ENCODE measurements at regions not wholly inside any gene's neighbourhood (a gene's known extent, or its start where the extent isn't known, plus 50 kb on each side); places are given as distances from the start of the nearest gene placed in this dataset.

GRCh38 chrX:44036336-44036735 lies 63.1 kb upstream of the NDP start:
- BruUV-seq (replicated peaks), result no TSS peak
- H3K27ac ChIP-seq (ENCODE audit: low read depth, low read length), result no peak overlapping the region
- ChIA-PET RAD21 (ENCODE audit: low non-redundant PET in 1 of 2, low total read pairs in 2 of 2, uncharacterized antibody in 2 of 2, unreplicated experiment in 2 of 2) (no interaction called here), CTCF (no interaction called here), POLR2A (no interaction called here)
- DNase-seq (ENCODE audit: low read depth, low spot score) (no peak), ATAC-seq (no peak)
- H4K20me1 ChIP-seq (ENCODE audit: insufficient read depth), result no peaks in the 10 kb centered on the region
- no peak overlapping the region for H3K9ac ChIP-seq (ENCODE audit: low read length)
- no peaks in the 10 kb centered on the region for H3K9me2 ChIP-seq (ENCODE audit: insufficient read depth)
- no peaks in the 10 kb centered on the region for H3K4me1 ChIP-seq (ENCODE audit: control insufficient read depth in 1 of 2, insufficient read depth in 2 of 2, low read length in 2 of 2)
- H3K36me3 ChIP-seq (ENCODE audit: control insufficient read depth in 1 of 2, insufficient read depth in 2 of 2, low read length in 2 of 2), result no peaks in the 10 kb centered on the region
- H3K27me3 ChIP-seq (ENCODE audit: insufficient read depth, low read length), result no peaks in the 10 kb centered on the region
- no peaks in the 10 kb centered on the region for H3K9me3 ChIP-seq (ENCODE audit: control insufficient read depth in 1 of 2, insufficient read depth in 1 of 2, low read depth in 1 of 2, low read length in 2 of 2)
- no peaks in the 10 kb centered on the region for H3K79me2 ChIP-seq (ENCODE audit: insufficient read depth, low read length)
- TF ChIP-seq FOSL1 (IDR thresholded peaks at IDR 0.05; ENCODE audit: low read depth) (no peak), ZBTB33 (IDR thresholded peaks at IDR 0.05; ENCODE audit: extremely low read depth, insufficient replicate concordance, low read length) (no peak), ZNF274 (IDR thresholded peaks at IDR 0.05; ENCODE audit: low read depth, low read length) (no peak), SRF (IDR thresholded peaks at IDR 0.05; ENCODE audit: low read depth) (no peak), CTCF (IDR thresholded peaks at IDR 0.05 in 2 of 3, conservative IDR thresholded peaks at IDR 0.05 in 1 of 3; ENCODE audit: borderline replicate concordance in 1 of 3, insufficient read depth in 1 of 3, low read depth in 2 of 3, low read length in 2 of 3) (no peak), RAD21 (IDR thresholded peaks at IDR 0.05; ENCODE audit: low read depth) (no peak), CEBPB (IDR thresholded peaks at IDR 0.05; ENCODE audit: low read depth) (no peak), ATF3 (IDR thresholded peaks at IDR 0.05) (no peak), SIN3A (IDR thresholded peaks at IDR 0.05; ENCODE audit: low read depth) (no peak), ZFX (IDR thresholded peaks at IDR 0.05) (no peak), EGR1 (IDR thresholded peaks at IDR 0.05; ENCODE audit: low read depth) (no peak), POLR2AphosphoS5 (IDR thresholded peaks at IDR 0.05; ENCODE audit: low read depth, low read length) (no peak), MAX (IDR thresholded peaks at IDR 0.05) (no peak), ELF1 (IDR thresholded peaks at IDR 0.05; ENCODE audit: borderline replicate concordance, low read depth) (no peak), CBX3 (IDR thresholded peaks at IDR 0.05; ENCODE audit: low read depth) (no peak), POLR2A (IDR thresholded peaks at IDR 0.05; ENCODE audit: borderline replicate concordance, extremely low read depth, insufficient read depth, insufficient read length) (no peak), EZH2phosphoT487 (IDR thresholded peaks at IDR 0.05; ENCODE audit: borderline replicate concordance) (no peak), YY1 (IDR thresholded peaks at IDR 0.05; ENCODE audit: extremely low read depth, insufficient replicate concordance, low read depth, low read length) (no peak), SP1 (IDR thresholded peaks at IDR 0.05; ENCODE audit: low read depth) (no peak)
- intact Hi-C loops (cut with micrococcal nuclease), result no loop called here
- no peak overlapping the region for H3K4me2 ChIP-seq (ENCODE audit: low read length)
- no peak overlapping the region for H3K4me3 ChIP-seq (replicated peaks in 1 of 2; ENCODE audit: low read depth in 1 of 2, low read length in 2 of 2)
- H2AFZ ChIP-seq (ENCODE audit: low read depth, low read length, poor library complexity, severe bottlenecking), result no peak overlapping the region
